Vagina (tissue), 2 donors: ENCODE measurements at regions not wholly inside any gene's neighbourhood (a gene's known extent, or its start where the extent isn't known, plus 50 kb on each side); places are given as distances from the start of the nearest gene placed in this dataset.

Experiments
- CTCF ChIP-seq, 3 experiments: fragments of 450-650 bp in 2 of 3; fragments of 200-600 bp in 1 of 3; sonication (generic) in 1 of 3; IDR thresholded peaks; one replicate each; pipeline ENCODE4 v1.5.1; 2017 to 2019; ENCODE audit warnings: antibody characterized with exemption in 3 of 3, mild to moderate bottlenecking in 2 of 3, moderate library complexity in 2 of 3
- POLR2A ChIP-seq, 2 donors: fragments of 450-650 bp; IDR thresholded peaks; one replicate each; pipeline ENCODE4 v1.6.1; 2017; ENCODE audit warnings: antibody characterized with exemption in 2 of 2, mild to moderate bottlenecking in 2 of 2, moderate library complexity in 2 of 2
- POLR2AphosphoS5 ChIP-seq, 2 donors: sonication (generic); formaldehyde crosslinking; IDR thresholded peaks; one replicate each; pipeline ENCODE4 v1.9.0; 2017; ENCODE audit warnings: antibody characterized with exemption in 2 of 2, mild to moderate bottlenecking in 2 of 2, low read depth in 1 of 2; ENCODE audit not compliant: insufficient read depth in 1 of 2

GRCh38 chr7:82598958-82599357, 155.4 kb upstream of the CACNA2D1 start:
- TF ChIP-seq POLR2AphosphoS5 (IDR thresholded peaks at IDR 0.05; ENCODE audit: insufficient read depth in 1 of 2, low read depth in 1 of 2) (no peak), CTCF (IDR thresholded peaks at IDR 0.05) (no peak), POLR2A (IDR thresholded peaks at IDR 0.05) (no peak)
